Glutamatergic neuron (in vitro differentiated cells): ENCODE measurements at regions not wholly inside any gene's neighbourhood (a gene's known extent, or its start where the extent isn't known, plus 50 kb on each side); places are given as distances from the start of the nearest gene placed in this dataset.

Source experiments
- DNase-seq: peaks from one replicate; pipeline ENCODE4 v3.0.0; 2022
- H3K27ac Mint-ChIP-seq: one replicate; pipeline ENCODE4 v1.8.0; 2020; ENCODE audit warnings: mild to moderate bottlenecking, mixed read lengths, inconsistent platforms; ENCODE audit not compliant: unreplicated experiment
- H3K27me3 Mint-ChIP-seq: one replicate; pipeline ENCODE4 v1.8.0; 2020; ENCODE audit warnings: mild to moderate bottlenecking, moderate library complexity, mixed read lengths, inconsistent platforms; ENCODE audit not compliant: unreplicated experiment
- H3K36me3 Mint-ChIP-seq: one replicate; pipeline ENCODE4 v1.8.0; 2020; ENCODE audit warnings: mild to moderate bottlenecking, mixed read lengths, inconsistent platforms; ENCODE audit not compliant: unreplicated experiment
- H3K4me1 Mint-ChIP-seq: one replicate; pipeline ENCODE4 v1.8.0; 2020; ENCODE audit warnings: mild to moderate bottlenecking, low read depth, mixed read lengths, inconsistent platforms; ENCODE audit not compliant: unreplicated experiment
- H3K4me3 Mint-ChIP-seq: one replicate; pipeline ENCODE4 v1.8.0; 2020; ENCODE audit warnings: mild to moderate bottlenecking, mixed read lengths, inconsistent platforms; ENCODE audit not compliant: unreplicated experiment
- H3K9me3 Mint-ChIP-seq: one replicate; pipeline ENCODE4 v1.8.0; 2020; ENCODE audit warnings: mild to moderate bottlenecking, moderate library complexity, mixed read lengths, inconsistent platforms; ENCODE audit not compliant: unreplicated experiment
- CTCF ChIP-seq: fragments of 200-600 bp; sonication (generic); IDR thresholded peaks from one replicate; pipeline ENCODE4 v1.5.0; 2021; ENCODE audit not compliant: partially characterized antibody, unreplicated experiment

GRCh38 chr22:25364736-25365241, 145.3 kb downstream of the CRYBB2 start:
- H3K4me1 Mint-ChIP-seq: peaks cover 9% of the 10 kb centered on the region
- peaks cover 4% of the 10 kb centered on the region for H3K9me3 Mint-ChIP-seq
- H3K36me3 Mint-ChIP-seq: no peaks in the 10 kb centered on the region
- peaks cover 13% of the 10 kb centered on the region for H3K27me3 Mint-ChIP-seq
- peak; percentile 15 for DNase-seq
- no peak overlapping the region for H3K27ac Mint-ChIP-seq
- no peak for TF ChIP-seq CTCF
- no peak overlapping the region for H3K4me3 Mint-ChIP-seq

- H3K4me3 Mint-ChIP-seq: no peak overlapping the region
- no peak for TF ChIP-seq CTCF
- no peak overlapping the region for H3K27ac Mint-ChIP-seq
- H3K9me3 Mint-ChIP-seq: peaks cover 4% of the 10 kb centered on the region
- peaks cover 9% of the 10 kb centered on the region for H3K4me1 Mint-ChIP-seq
- H3K36me3 Mint-ChIP-seq: no peaks in the 10 kb centered on the region
- peaks cover 13% of the 10 kb centered on the region for H3K27me3 Mint-ChIP-seq
- DNase-seq: peak; percentile 42
These were observed 146.2 kb downstream of the CRYBB2 start for GRCh38 chr22:25365491-25366261.

- H3K9me3 Mint-ChIP-seq: peaks cover 4% of the 10 kb centered on the region
- H3K27me3 Mint-ChIP-seq: peaks cover 13% of the 10 kb centered on the region
- H3K4me3 Mint-ChIP-seq: no peak overlapping the region
- H3K27ac Mint-ChIP-seq: no peak overlapping the region
- H3K4me1 Mint-ChIP-seq: peaks cover 9% of the 10 kb centered on the region
- H3K36me3 Mint-ChIP-seq: no peaks in the 10 kb centered on the region
- peak; percentile 27 for TF ChIP-seq CTCF
- no peak for DNase-seq
These were observed 147.0 kb downstream of the CRYBB2 start for GRCh38 chr22:25366408-25366807.

GRCh38 chr22:25366876-25367466, 147.5 kb downstream of the CRYBB2 start:
- H3K27ac Mint-ChIP-seq: peak overlapping the region; percentile 36
- H3K36me3 Mint-ChIP-seq: no peaks in the 10 kb centered on the region
- peaks cover 13% of the 10 kb centered on the region for H3K27me3 Mint-ChIP-seq
- no peak for DNase-seq
- no peak overlapping the region for H3K4me3 Mint-ChIP-seq
- TF ChIP-seq CTCF: no peak
- H3K4me1 Mint-ChIP-seq: peaks cover 9% of the 10 kb centered on the region
- H3K9me3 Mint-ChIP-seq: peaks cover 4% of the 10 kb centered on the region

- peaks cover 13% of the 10 kb centered on the region for H3K27me3 Mint-ChIP-seq
- no peak for TF ChIP-seq CTCF
- H3K27ac Mint-ChIP-seq: peak overlapping the region; percentile 36
- H3K36me3 Mint-ChIP-seq: no peaks in the 10 kb centered on the region
- H3K4me1 Mint-ChIP-seq: peaks cover 9% of the 10 kb centered on the region
- peaks cover 4% of the 10 kb centered on the region for H3K9me3 Mint-ChIP-seq
- no peak overlapping the region for H3K4me3 Mint-ChIP-seq
- DNase-seq: no peak
These were observed 148.3 kb downstream of the CRYBB2 start for GRCh38 chr22:25367756-25368155.
